WTC11 (cell line): ENCODE measurements at regions not wholly inside any gene's neighbourhood (a gene's known extent, or its start where the extent isn't known, plus 50 kb on each side); places are given as distances from the start of the nearest gene placed in this dataset.

Experiments
- ATAC-seq: fragments of 200-7000 bp; cut with Tn5 transposase; 2 replicates; pipeline ENCODE4 v1.10.0; 2021; ENCODE audit warnings: mild to moderate bottlenecking, moderate library complexity
- CTCF ChIA-PET: fragments of 300-600 bp; sonication (Branson Sonifier 250); formaldehyde crosslinking; loops from one replicate; lab custom pipeline; 2021; ENCODE audit warnings: antibody characterized with exemption; lab: Charles Lee
- POLR2A ChIA-PET: fragments of 350-600 bp; sonication (Branson Sonifier 250); formaldehyde crosslinking; loops from one replicate; lab custom pipeline; 2021; ENCODE audit warnings: antibody characterized with exemption; lab: Charles Lee
- DNase-seq: peaks from one replicate; pipeline ENCODE4 v3.0.0; 2021; ENCODE audit warnings: low spot score
- H3K27ac Mint-ChIP-seq: 2 replicates; pipeline ENCODE4 v1.8.0; 2021; ENCODE audit warnings: mixed read lengths
- H3K27me3 Mint-ChIP-seq: 2 replicates; pipeline ENCODE4 v1.8.0; 2021; ENCODE audit warnings: low read depth, mild to moderate bottlenecking, moderate library complexity, mixed read lengths
- H3K36me3 Mint-ChIP-seq: 2 replicates; pipeline ENCODE4 v1.8.0; 2021; ENCODE audit warnings: mixed read lengths
- H3K4me1 Mint-ChIP-seq: 2 replicates; pipeline ENCODE4 v1.8.0; 2022; ENCODE audit warnings: mixed read lengths
- H3K4me3 Mint-ChIP-seq: 2 replicates; pipeline ENCODE4 v1.8.0; 2021; ENCODE audit warnings: mild to moderate bottlenecking, moderate library complexity, mixed read lengths
- H3K9me3 Mint-ChIP-seq: 2 replicates; pipeline ENCODE4 v1.8.0; 2021; ENCODE audit warnings: mixed read lengths
- AFF4 ChIP-seq: sonication (generic); formaldehyde crosslinking; IDR thresholded peaks from 2 replicates; pipeline ENCODE4 v1.8.1; 2023; ENCODE audit warnings: mild to moderate bottlenecking, missing genetic modification reagents, borderline replicate concordance
- AR ChIP-seq: fragments of 250-450 bp; sonication (Bioruptor Pico); IDR thresholded peaks from 2 replicates; pipeline ENCODE4 v1.9.0; 2021; ENCODE audit warnings: mild to moderate bottlenecking
- CBFB ChIP-seq: sonication (generic); formaldehyde crosslinking; IDR thresholded peaks from 2 replicates; pipeline ENCODE4 v1.8.1; 2022; ENCODE audit warnings: mild to moderate bottlenecking, low read depth, missing genetic modification reagents
- ERG ChIP-seq: fragments of 250-450 bp; sonication (Bioruptor Pico); IDR thresholded peaks from 2 replicates; pipeline ENCODE4 v1.8.0; 2021; ENCODE audit warnings: mild to moderate bottlenecking
- MAX ChIP-seq: sonication (generic); formaldehyde crosslinking; IDR thresholded peaks from 2 replicates; pipeline ENCODE4 v1.8.0; 2022; ENCODE audit warnings: mild to moderate bottlenecking, missing genetic modification reagents
- MYBL2 ChIP-seq: sonication (generic); formaldehyde crosslinking; IDR thresholded peaks from 2 replicates; pipeline ENCODE4 v1.8.1; 2023; ENCODE audit warnings: mild to moderate bottlenecking, moderate library complexity, missing genetic modification reagents
- SP1 ChIP-seq: sonication (generic); formaldehyde crosslinking; conservative IDR thresholded peaks from 2 replicates; pipeline ENCODE4 v1.8.1; 2022; ENCODE audit warnings: missing genetic modification reagents
- TEAD4 ChIP-seq: sonication (generic); formaldehyde crosslinking; IDR thresholded peaks from 2 replicates; pipeline ENCODE4 v1.8.0; 2022; ENCODE audit warnings: mild to moderate bottlenecking, missing genetic modification reagents
- ZNF532 ChIP-seq: fragments of 250-450 bp; sonication (Bioruptor Pico); IDR thresholded peaks from 2 replicates; pipeline ENCODE4 v1.9.0; 2021; ENCODE audit warnings: mild to moderate bottlenecking, borderline replicate concordance
- ZSCAN18 ChIP-seq: fragments of 250-450 bp; sonication (Bioruptor Pico); IDR thresholded peaks from 2 replicates; pipeline ENCODE4 v2.1.2; 2022; ENCODE audit warnings: mild to moderate bottlenecking, moderate library complexity
- TF ChIP-seq, protein P1 (sequence below): sonication (generic); formaldehyde crosslinking; IDR thresholded peaks from 2 replicates; pipeline ENCODE4 v1.8.0; 2022; ENCODE audit warnings: mild to moderate bottlenecking, missing genetic modification reagents
- TF ChIP-seq, protein P2 (sequence below): sonication (generic); formaldehyde crosslinking; IDR thresholded peaks from 2 replicates; pipeline ENCODE4 v1.8.1; 2023; ENCODE audit warnings: mild to moderate bottlenecking, missing genetic modification reagents, moderate library complexity

DNA sequence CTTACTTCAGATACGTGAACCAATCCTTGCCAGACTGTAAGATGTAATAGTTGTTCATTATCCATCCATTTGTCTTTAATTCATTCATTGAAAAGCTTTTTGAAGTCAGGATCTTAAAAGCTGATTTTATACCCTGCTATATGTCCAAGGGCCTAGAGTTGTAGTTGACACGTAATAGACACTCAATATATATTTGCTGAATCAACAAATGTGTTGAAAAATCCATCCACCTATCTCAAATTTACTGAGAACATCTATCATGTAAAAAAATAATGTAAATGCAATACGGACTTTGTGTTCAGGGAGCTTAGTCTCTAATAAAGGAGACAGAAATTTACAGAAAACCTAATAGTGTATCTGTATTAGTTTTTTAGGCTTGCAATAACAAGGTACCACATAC is 521.0 kb downstream of the METTL15 start:
- H3K27me3 Mint-ChIP-seq: peaks cover 95% of the 10 kb centered on the region
- TF ChIP-seq SP1 (CRISPR knock-in tag) (no peak), AR (no peak), AFF4 (CRISPR knock-in tag) (no peak), ERG (CRISPR knock-in tag) (no peak)
- no peak for DNase-seq
- H3K4me3 Mint-ChIP-seq: no peak overlapping the region
- H3K36me3 Mint-ChIP-seq: no peaks in the 10 kb centered on the region
- CTCF ChIA-PET: interaction anchor here (0.5 kb wide), 1 partner anchor 60 kb away, joined by 3 read pairs; no protein-coding TSS in a partner anchor
- peaks cover under 1% of the 10 kb centered on the region; the same call in 1 of the 2 replicates for H3K9me3 Mint-ChIP-seq
- peaks cover 23% of the 10 kb centered on the region for H3K4me1 Mint-ChIP-seq
- ATAC-seq: no peak
- no peak overlapping the region for H3K27ac Mint-ChIP-seq
- POLR2A ChIA-PET: interaction anchor here (0.5 kb wide), 1 partner anchor 14 kb away, joined by 6 read pairs; no protein-coding TSS in a partner anchor

GRCh38 chr11:28628412-28628811 is 520.2 kb downstream of the METTL15 start:
- ATAC-seq: peak; percentile 96
- TF ChIP-seq MYBL2 (CRISPR knock-in tag) (no peak), CBFB (no peak), MAX (no peak)
- TF ChIP-seq, protein P1, sequence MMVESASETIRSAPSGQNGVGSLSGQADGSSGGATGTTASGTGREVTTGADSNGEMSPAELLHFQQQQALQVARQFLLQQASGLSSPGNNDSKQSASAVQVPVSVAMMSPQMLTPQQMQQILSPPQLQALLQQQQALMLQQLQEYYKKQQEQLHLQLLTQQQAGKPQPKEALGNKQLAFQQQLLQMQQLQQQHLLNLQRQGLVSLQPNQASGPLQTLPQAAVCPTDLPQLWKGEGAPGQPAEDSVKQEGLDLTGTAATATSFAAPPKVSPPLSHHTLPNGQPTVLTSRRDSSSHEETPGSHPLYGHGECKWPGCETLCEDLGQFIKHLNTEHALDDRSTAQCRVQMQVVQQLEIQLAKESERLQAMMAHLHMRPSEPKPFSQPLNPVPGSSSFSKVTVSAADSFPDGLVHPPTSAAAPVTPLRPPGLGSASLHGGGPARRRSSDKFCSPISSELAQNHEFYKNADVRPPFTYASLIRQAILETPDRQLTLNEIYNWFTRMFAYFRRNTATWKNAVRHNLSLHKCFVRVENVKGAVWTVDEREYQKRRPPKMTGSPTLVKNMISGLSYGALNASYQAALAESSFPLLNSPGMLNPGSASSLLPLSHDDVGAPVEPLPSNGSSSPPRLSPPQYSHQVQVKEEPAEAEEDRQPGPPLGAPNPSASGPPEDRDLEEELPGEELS (CRISPR knock-in tag): 0 out of 2 replicates have a peak, but pooled peaks have one; percentile 25
- Mint-ChIP-seq H3K27ac (no peak overlapping the region), H3K27me3 (peaks cover 95% of the 10 kb centered on the region), H3K4me3 (peak overlapping the region; percentile 5; the same call in 1 of the 2 replicates), H3K9me3 (peaks cover 8% of the 10 kb centered on the region), H3K4me1 (peaks cover 23% of the 10 kb centered on the region), H3K36me3 (peaks cover under 1% of the 10 kb centered on the region; the same call in 1 of the 2 replicates)
- ChIA-PET CTCF (no interaction called here), POLR2A (no interaction called here)
- peak; percentile 12 for DNase-seq

DNA sequence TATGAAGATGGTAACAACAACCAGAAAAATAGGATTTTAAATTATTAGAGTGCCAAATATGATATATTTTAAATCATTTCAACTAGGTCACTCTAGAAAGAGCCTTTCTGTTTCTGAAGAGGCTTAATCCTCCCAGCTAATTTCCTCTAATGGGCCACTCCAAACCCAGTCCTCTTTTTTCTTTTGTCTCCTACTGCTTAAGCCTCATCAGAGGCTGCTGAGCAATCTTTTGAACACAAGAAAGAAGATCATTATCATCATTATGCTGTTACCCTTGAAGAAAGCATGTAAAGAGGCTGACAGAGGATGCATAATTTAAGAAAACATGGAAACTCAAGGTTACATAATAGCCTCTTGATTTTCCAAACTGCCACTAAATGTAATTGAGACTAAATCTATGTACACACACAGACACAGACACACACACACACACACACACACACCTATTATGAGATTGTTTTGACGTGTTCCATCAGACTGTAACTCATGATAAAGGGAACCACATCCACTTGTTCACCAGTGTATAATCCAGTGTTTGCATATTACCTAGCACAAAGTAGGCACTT is 519.6 kb downstream of the METTL15 start:
- CTCF ChIA-PET: no interaction called here
- Mint-ChIP-seq H3K27ac (no peak overlapping the region), H3K27me3 (peaks cover 97% of the 10 kb centered on the region), H3K4me1 (peaks cover 23% of the 10 kb centered on the region), H3K36me3 (peaks cover 3% of the 10 kb centered on the region; the same call in 1 of the 2 replicates), H3K4me3 (no peak overlapping the region), H3K9me3 (peaks cover 13% of the 10 kb centered on the region)
- ATAC-seq (0 out of 2 replicates have a peak, but pooled peaks have one; percentile 14), DNase-seq (no peak)
- POLR2A ChIA-PET: no interaction called here
- TF ChIP-seq ZSCAN18 (CRISPR knock-in tag) (no peak), ZNF532 (CRISPR knock-in tag) (no peak), TEAD4 (CRISPR knock-in tag) (no peak)
- TF ChIP-seq, protein P2, sequence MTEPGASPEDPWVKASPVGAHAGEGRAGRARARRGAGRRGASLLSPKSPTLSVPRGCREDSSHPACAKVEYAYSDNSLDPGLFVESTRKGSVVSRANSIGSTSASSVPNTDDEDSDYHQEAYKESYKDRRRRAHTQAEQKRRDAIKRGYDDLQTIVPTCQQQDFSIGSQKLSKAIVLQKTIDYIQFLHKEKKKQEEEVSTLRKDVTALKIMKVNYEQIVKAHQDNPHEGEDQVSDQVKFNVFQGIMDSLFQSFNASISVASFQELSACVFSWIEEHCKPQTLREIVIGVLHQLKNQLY (CRISPR knock-in tag): no peak
